Left lung (tissue), 4 donors: ENCODE measurements at regions not wholly inside any gene's neighbourhood (a gene's known extent, or its start where the extent isn't known, plus 50 kb on each side); places are given as distances from the start of the nearest gene placed in this dataset.

Experiments
- ATAC-seq: fragments of 200-7000 bp; cut with Tn5 transposase; one replicate; pipeline ENCODE4 v1.9.1; 2020; ENCODE audit warnings: moderate library complexity
- DNase-seq, 4 donors: peaks; one replicate each; pipeline ENCODE4 v3.0.0-alpha.2; 2013 to 2020
- H3K27ac ChIP-seq, 2 donors: fragments of 200-600 bp; sonication (generic) in 1 of 2; one replicate each; pipeline versions ENCODE4 v1.5.0 to v1.8.0; 2020 to 2021
- H3K27me3 ChIP-seq, 2 donors: fragments of 200-600 bp; sonication (generic) in 1 of 2; one replicate each; pipeline versions ENCODE4 v1.5.0 to v1.8.0; 2020 to 2021
- H3K36me3 ChIP-seq, 2 donors: fragments of 200-600 bp; sonication (generic) in 1 of 2; one replicate each; pipeline versions ENCODE4 v1.5.0 to v1.8.0; 2020 to 2021
- H3K4me1 ChIP-seq, 2 donors: fragments of 200-600 bp; one replicate each; pipeline ENCODE4 v1.8.0; 2021
- H3K4me3 ChIP-seq, 2 donors: fragments of 200-600 bp; sonication (generic) in 1 of 2; one replicate each; pipeline versions ENCODE4 v1.5.0 to v1.8.0; 2020 to 2021; ENCODE audit warnings: mild to moderate bottlenecking in 1 of 2
- H3K9me3 ChIP-seq, 2 donors: fragments of 200-600 bp; sonication (generic) in 1 of 2; one replicate each; pipeline versions ENCODE4 v1.5.0 to v1.8.0; 2020 to 2021
- CTCF ChIP-seq, 2 donors: fragments of 200-600 bp; sonication (generic) in 1 of 2; IDR thresholded peaks; one replicate each; pipeline versions ENCODE4 v1.5.0 to v1.8.0; 2021; ENCODE audit warnings: antibody characterized with exemption in 2 of 2
- intact Hi-C, 2 donors: fragments of 100-400 bp; cut with DNase I; formaldehyde crosslinking; loops; one replicate each; pipeline versions ENCODE4 v1.11.2 to v1.14.2; 2022
- donor health status: DM: no; HTN: yes; CAD: no.
- donor health status: DM: no; HTN: no; CAD: no.

- intact Hi-C loops: no loop called here
- Histone ChIP-seq H3K27me3 (peaks cover 7 to 35% of the 10 kb centered on the region in 2 donors), H3K27ac (no peak overlapping the region), H3K4me3 (no peak overlapping the region), H3K4me1 (peaks cover 0 to 3% of the 10 kb centered on the region in 2 donors), H3K36me3 (no peaks in the 10 kb centered on the region), H3K9me3 (no peaks in the 10 kb centered on the region)
- ATAC-seq: no peak
- DNase-seq: no peak
- TF ChIP-seq CTCF (IDR thresholded peaks at IDR 0.05): no peak
These were observed 60.1 kb upstream of the SMYD2 start for GRCh38 chr1:214220891-214221290.

GRCh38 chr1:214224611-214225354 lies 56.2 kb upstream of the SMYD2 start:
- Histone ChIP-seq H3K27me3 (peaks cover 7 to 21% of the 10 kb centered on the region in 2 donors), H3K27ac (no peak overlapping the region), H3K36me3 (no peaks in the 10 kb centered on the region), H3K4me1 (peaks cover 0 to 3% of the 10 kb centered on the region in 2 donors), H3K4me3 (no peak overlapping the region), H3K9me3 (no peaks in the 10 kb centered on the region)
- intact Hi-C loops: no loop called here
- DNase-seq (peak in 2 of 4 donors; percentile 20 to 22), ATAC-seq (peak; percentile 46)
- no peak for TF ChIP-seq CTCF (IDR thresholded peaks at IDR 0.05)

- H3K27ac ChIP-seq: no peak overlapping the region
- TF ChIP-seq CTCF (IDR thresholded peaks at IDR 0.05): no peak
- DNase-seq (no peak), ATAC-seq (no peak)
- no peaks in the 10 kb centered on the region for H3K36me3 ChIP-seq
- H3K9me3 ChIP-seq: no peaks in the 10 kb centered on the region
- H3K27me3 ChIP-seq: peaks cover 0 to 14% of the 10 kb centered on the region in 2 donors
- H3K4me1 ChIP-seq: peaks cover 0 to 3% of the 10 kb centered on the region in 2 donors
- intact Hi-C loops: no loop called here
- H3K4me3 ChIP-seq: no peak overlapping the region
These were observed 52.0 kb upstream of the SMYD2 start for GRCh38 chr1:214228976-214229375.

- TF ChIP-seq CTCF (IDR thresholded peaks at IDR 0.05): no peak
- Histone ChIP-seq H3K4me3 (no peak overlapping the region), H3K9me3 (no peaks in the 10 kb centered on the region), H3K27me3 (peaks cover 0 to 11% of the 10 kb centered on the region in 2 donors), H3K36me3 (no peaks in the 10 kb centered on the region), H3K4me1 (no peaks in the 10 kb centered on the region), H3K27ac (no peak overlapping the region)
- no peak for DNase-seq
- intact Hi-C loops: no loop called here
- no peak for ATAC-seq
These were observed 51.2 kb upstream of the SMYD2 start for GRCh38 chr1:214229736-214230135.
